PC-3 (cell line): ENCODE measurements at regions not wholly inside any gene's neighbourhood (a gene's known extent, or its start where the extent isn't known, plus 50 kb on each side); places are given as distances from the start of the nearest gene placed in this dataset.

Experiments used
- CTCF ChIP-seq: fragments of 300-600 bp; sonication (generic); conservative IDR thresholded peaks from 2 replicates; pipeline ENCODE4 v1.5.1; 2017; ENCODE audit warnings: antibody characterized with exemption, low read depth, mild to moderate bottlenecking, low read length
- EZH2 ChIP-seq: fragments of 300-600 bp; sonication (generic); IDR thresholded peaks from one replicate; pipeline ENCODE4 v1.6.1; 2017; ENCODE audit warnings: antibody characterized with exemption, mild to moderate bottlenecking, low read length; ENCODE audit not compliant: unreplicated experiment

GRCh38 chr2:65922794-65923193 lies 490.4 kb upstream of the SPRED2 start:
- TF ChIP-seq CTCF (no peak), EZH2 (no peak)
